Keratinocyte (primary cell): ENCODE measurements at regions not wholly inside any gene's neighbourhood (a gene's known extent, or its start where the extent isn't known, plus 50 kb on each side); places are given as distances from the start of the nearest gene placed in this dataset.

ENCODE experiments used
- DNase-seq: peaks from one replicate; pipeline ENCODE4 v3.0.0-alpha.2; 2011; ENCODE audit warnings: low read depth, missing footprints, low spot score
- FAIRE-seq: peaks from 2 replicates; lab custom pipeline; 2011; peaks lifted over from hg19 to GRCh38; lab: Jason Lieb, UNC
- H2AFZ ChIP-seq: 2 replicates; pipeline ENCODE4 v1.6.0; 2012; ENCODE audit warnings: low read length, control low read depth, inconsistent platforms; ENCODE audit not compliant: control insufficient read depth
- H3K27ac ChIP-seq: 2 replicates; pipeline ENCODE4 v1.5.1; 2011; ENCODE audit warnings: low read length; ENCODE audit not compliant: control insufficient read depth, insufficient read depth
- H3K27me3 ChIP-seq: 3 replicates; pipeline ENCODE4 v1.6.0; 2011; ENCODE audit warnings: low read length; ENCODE audit not compliant: control insufficient read depth, insufficient read depth; ENCODE audit errors: extremely low read depth
- H3K36me3 ChIP-seq, 2 experiments: 2 replicates in 1 of 2; 3 replicates in 1 of 2; pipeline ENCODE4 v1.5.1; 2011; ENCODE audit warnings: low read length in 2 of 2, mild to moderate bottlenecking in 1 of 2; ENCODE audit not compliant: control insufficient read depth in 2 of 2, insufficient read depth in 2 of 2; ENCODE audit errors: extremely low read depth in 1 of 2
- H3K4me1 ChIP-seq: 3 replicates; pipeline ENCODE4 v1.5.1; 2011; ENCODE audit warnings: low read length; ENCODE audit not compliant: control insufficient read depth, insufficient read depth; ENCODE audit errors: extremely low read depth
- H3K4me2 ChIP-seq: 3 replicates; pipeline ENCODE4 v1.6.0; 2011; ENCODE audit warnings: low read depth, low read length; ENCODE audit not compliant: control insufficient read depth, insufficient read depth; ENCODE audit errors: extremely low read depth
- H3K4me3 ChIP-seq, 3 experiments: fragments of 200-600 bp in 1 of 3; sonication (generic) in 1 of 3; 2 replicates in 2 of 3; 3 replicates in 1 of 3; pipeline ENCODE4 v1.5.1; 2011 to 2016; ENCODE audit warnings: low read length in 3 of 3, mild to moderate bottlenecking in 3 of 3, control low read depth in 2 of 3, inconsistent platforms in 1 of 3, low read depth in 1 of 3, mixed read lengths in 1 of 3, mixed run types in 1 of 3, moderate library complexity in 1 of 3; ENCODE audit not compliant: control insufficient read depth in 2 of 3, insufficient read depth in 2 of 3; ENCODE audit errors: extremely low read depth in 1 of 3
- H3K79me2 ChIP-seq: 2 replicates; pipeline ENCODE4 v1.6.0; 2012; ENCODE audit warnings: low read length; ENCODE audit not compliant: control insufficient read depth, insufficient read depth
- H3K9ac ChIP-seq: 3 replicates; pipeline ENCODE4 v1.6.0; 2011; ENCODE audit warnings: low read length; ENCODE audit not compliant: control insufficient read depth, insufficient read depth; ENCODE audit errors: extremely low read depth
- H3K9me1 ChIP-seq: 3 replicates; pipeline ENCODE4 v1.6.0; 2011; ENCODE audit warnings: low read length; ENCODE audit not compliant: control insufficient read depth, insufficient read depth; ENCODE audit errors: extremely low read depth
- H3K9me3 ChIP-seq: 2 replicates; pipeline ENCODE4 v1.5.1; 2012; ENCODE audit warnings: low read depth, low read length; ENCODE audit not compliant: control insufficient read depth
- H4K20me1 ChIP-seq: 3 replicates; pipeline ENCODE4 v1.6.0; 2011; ENCODE audit warnings: low read length; ENCODE audit not compliant: control insufficient read depth, insufficient read depth; ENCODE audit errors: extremely low read depth
- CTCF ChIP-seq, 3 experiments: IDR thresholded peaks in 1 of 3; conservative IDR thresholded peaks in 1 of 3; optimal IDR thresholded peaks in 1 of 3; 2 replicates in 2 of 3; 3 replicates in 1 of 3; pipeline versions ENCODE3 to v1.5.1; 2011; ENCODE audit warnings: low read length in 3 of 3, mild to moderate bottlenecking in 3 of 3, moderate library complexity in 2 of 3, control low read depth in 1 of 3, inconsistent platforms in 1 of 3; ENCODE audit not compliant: insufficient read depth in 2 of 3; ENCODE audit errors: extremely low read depth in 1 of 3
- EZH2 ChIP-seq: IDR thresholded peaks from one replicate; pipeline ENCODE4 v1.6.1; 2012; ENCODE audit warnings: inconsistent platforms, mild to moderate bottlenecking, low read length, moderate library complexity
- dilution Hi-C: fragments of 300-500 bp; cut with MboI; formaldehyde crosslinking; loops from one replicate; pipeline ENCODE4 v1.7.0; 2020; ENCODE audit warnings: low sequenced_read_pairs; ENCODE audit not compliant: extremely low pct_ligation_motif_present

DNA sequence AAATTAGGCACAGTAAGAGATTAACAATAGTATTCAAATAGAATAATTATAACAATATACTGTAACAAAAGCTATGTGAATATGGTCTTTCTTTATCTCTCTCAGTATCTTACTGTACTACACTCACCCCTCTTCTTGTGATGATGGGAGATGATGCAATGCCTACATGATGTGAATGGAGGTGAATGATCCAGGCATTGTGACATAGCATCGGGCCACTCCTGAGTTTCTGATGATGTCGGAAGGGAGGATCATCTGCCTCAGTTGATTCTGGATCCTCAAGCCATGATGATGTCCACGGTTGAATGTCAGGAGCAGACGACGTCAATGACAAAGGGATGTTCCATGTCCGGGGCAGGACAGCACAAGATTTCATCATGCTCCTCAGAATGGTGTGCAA lies 268.3 kb upstream of the MGAT5 start:
- H3K27me3 ChIP-seq: no peaks in the 10 kb centered on the region
- FAIRE-seq: no peak
- no peaks in the 10 kb centered on the region for H3K36me3 ChIP-seq
- dilution Hi-C loops: no loop called here
- H3K27ac ChIP-seq: no peak overlapping the region
- H4K20me1 ChIP-seq: no peaks in the 10 kb centered on the region
- TF ChIP-seq EZH2 (no peak), CTCF (optimal IDR thresholded peaks at IDR 0.05 in 1 of 3, IDR thresholded peaks at IDR 0.05 in 1 of 3, conservative IDR thresholded peaks at IDR 0.05 in 1 of 3; ENCODE audit: extremely low read depth in 1 of 3, insufficient read depth in 2 of 3, low read length in 3 of 3) (no peak)
- H3K9ac ChIP-seq: no peak overlapping the region
- peaks cover 10% of the 10 kb centered on the region for H3K4me1 ChIP-seq
- no peaks in the 10 kb centered on the region for H3K79me2 ChIP-seq
- DNase-seq: no peak
- H3K4me2 ChIP-seq: no peak overlapping the region
- H3K4me3 ChIP-seq: no peak overlapping the region
- H2AFZ ChIP-seq: no peak overlapping the region
- no peaks in the 10 kb centered on the region for H3K9me1 ChIP-seq
- H3K9me3 ChIP-seq: no peaks in the 10 kb centered on the region

- H3K9me1 ChIP-seq: no peaks in the 10 kb centered on the region
- DNase-seq (no peak), FAIRE-seq (no peak)
- H3K36me3 ChIP-seq: no peaks in the 10 kb centered on the region
- H2AFZ ChIP-seq: no peak overlapping the region
- H3K4me2 ChIP-seq: peak overlapping the region; percentile 22
- no peak overlapping the region for H3K27ac ChIP-seq
- dilution Hi-C loops: no loop called here
- H3K27me3 ChIP-seq: no peaks in the 10 kb centered on the region
- H3K4me3 ChIP-seq: no peak overlapping the region
- peaks cover 10% of the 10 kb centered on the region for H3K4me1 ChIP-seq
- no peaks in the 10 kb centered on the region for H4K20me1 ChIP-seq
- no peaks in the 10 kb centered on the region for H3K79me2 ChIP-seq
- H3K9me3 ChIP-seq: no peaks in the 10 kb centered on the region
- TF ChIP-seq CTCF (optimal IDR thresholded peaks at IDR 0.05 in 1 of 3, IDR thresholded peaks at IDR 0.05 in 1 of 3, conservative IDR thresholded peaks at IDR 0.05 in 1 of 3; ENCODE audit: extremely low read depth in 1 of 3, insufficient read depth in 2 of 3, low read length in 3 of 3) (no peak), EZH2 (no peak)
- no peak overlapping the region for H3K9ac ChIP-seq
These were observed 267.6 kb upstream of the MGAT5 start for GRCh38 chr2:133986081-133986837.
